SU-DHL-6 (cell line): ENCODE measurements at regions not wholly inside any gene's neighbourhood (a gene's known extent, or its start where the extent isn't known, plus 50 kb on each side); places are given as distances from the start of the nearest gene placed in this dataset.

Experiments
- EZH2phosphoT487 ChIP-seq: fragments of 200-600 bp; sonication (generic), shearing (Covaris generic); conservative IDR thresholded peaks from 2 replicates; pipeline ENCODE4 v1.6.1; 2018; ENCODE audit warnings: mild to moderate bottlenecking, antibody characterized with exemption, low read length, moderate library complexity, mixed read lengths
- TF ChIP-seq, protein P1 (sequence below): fragments of 200-600 bp; sonication (generic); IDR thresholded peaks from one replicate; pipeline ENCODE4 v1.5.1; 2017; ENCODE audit warnings: antibody characterized with exemption, mild to moderate bottlenecking, low read length, moderate library complexity; ENCODE audit not compliant: insufficient read depth, poor library complexity, severe bottlenecking

DNA sequence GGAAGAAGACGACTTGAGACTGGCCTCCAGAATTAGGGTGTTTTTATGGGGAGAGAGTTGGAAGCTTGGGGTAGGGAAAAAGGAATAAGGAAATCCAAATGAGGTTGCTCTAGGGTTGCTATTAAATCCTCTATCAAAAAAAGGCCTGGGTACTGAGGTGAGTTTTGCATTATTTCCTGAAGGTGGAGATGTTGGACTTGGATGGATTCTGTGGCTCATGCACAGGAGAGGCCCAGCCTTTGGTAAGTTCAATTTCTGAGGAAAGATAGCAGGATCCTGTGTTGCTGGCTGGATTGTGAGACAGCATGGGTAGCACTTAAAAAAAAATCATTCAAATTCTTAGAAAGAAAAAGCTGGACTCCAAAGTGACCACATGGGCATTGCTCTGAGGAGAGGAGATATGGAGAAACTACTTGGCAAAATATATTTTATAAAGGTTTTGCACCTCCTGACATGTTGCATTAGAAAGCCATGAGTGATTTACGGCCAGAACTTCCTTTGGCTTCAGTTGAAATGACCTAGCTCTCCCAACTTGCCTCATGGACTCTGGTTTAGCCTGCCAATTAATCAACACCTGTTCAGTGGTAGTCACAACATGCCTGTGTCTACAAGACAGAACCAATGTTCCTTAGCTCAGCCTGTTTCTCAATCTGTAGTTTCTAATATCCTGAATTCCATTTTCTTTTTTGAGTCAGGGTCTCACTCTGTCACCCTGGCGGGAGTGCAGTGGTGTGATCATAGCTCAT lies 152.1 kb upstream of the RALGAPA2 start:
- TF ChIP-seq, protein P1, sequence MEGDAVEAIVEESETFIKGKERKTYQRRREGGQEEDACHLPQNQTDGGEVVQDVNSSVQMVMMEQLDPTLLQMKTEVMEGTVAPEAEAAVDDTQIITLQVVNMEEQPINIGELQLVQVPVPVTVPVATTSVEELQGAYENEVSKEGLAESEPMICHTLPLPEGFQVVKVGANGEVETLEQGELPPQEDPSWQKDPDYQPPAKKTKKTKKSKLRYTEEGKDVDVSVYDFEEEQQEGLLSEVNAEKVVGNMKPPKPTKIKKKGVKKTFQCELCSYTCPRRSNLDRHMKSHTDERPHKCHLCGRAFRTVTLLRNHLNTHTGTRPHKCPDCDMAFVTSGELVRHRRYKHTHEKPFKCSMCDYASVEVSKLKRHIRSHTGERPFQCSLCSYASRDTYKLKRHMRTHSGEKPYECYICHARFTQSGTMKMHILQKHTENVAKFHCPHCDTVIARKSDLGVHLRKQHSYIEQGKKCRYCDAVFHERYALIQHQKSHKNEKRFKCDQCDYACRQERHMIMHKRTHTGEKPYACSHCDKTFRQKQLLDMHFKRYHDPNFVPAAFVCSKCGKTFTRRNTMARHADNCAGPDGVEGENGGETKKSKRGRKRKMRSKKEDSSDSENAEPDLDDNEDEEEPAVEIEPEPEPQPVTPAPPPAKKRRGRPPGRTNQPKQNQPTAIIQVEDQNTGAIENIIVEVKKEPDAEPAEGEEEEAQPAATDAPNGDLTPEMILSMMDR = no peak
- TF ChIP-seq EZH2phosphoT487 = no peak
